Right lobe of liver (tissue), 4 donors: ENCODE measurements at regions not wholly inside any gene's neighbourhood (a gene's known extent, or its start where the extent isn't known, plus 50 kb on each side); places are given as distances from the start of the nearest gene placed in this dataset.

Experiments used
- POLR2A ChIP-seq: fragments of 450-650 bp; IDR thresholded peaks from one replicate; pipeline ENCODE4 v1.6.1; 2017; ENCODE audit warnings: antibody characterized with exemption, mild to moderate bottlenecking
- TF ChIP-seq, protein P1 (sequence below), 4 donors: fragments of 200-600 bp in 3 of 4; fragments of 450-650 bp in 1 of 4; IDR thresholded peaks; one replicate each; pipeline versions ENCODE4 v1.5.1 to v1.8.0; 2016 to 2022; ENCODE audit warnings: antibody characterized with exemption in 4 of 4, mild to moderate bottlenecking in 2 of 4
- donor health status: DM: no; HTN: no; CAD: no.
- donor health status: DM: no; HTN: no; CAD: no.
- donor health status: DM: no; HTN: yes; CAD: no.

DNA sequence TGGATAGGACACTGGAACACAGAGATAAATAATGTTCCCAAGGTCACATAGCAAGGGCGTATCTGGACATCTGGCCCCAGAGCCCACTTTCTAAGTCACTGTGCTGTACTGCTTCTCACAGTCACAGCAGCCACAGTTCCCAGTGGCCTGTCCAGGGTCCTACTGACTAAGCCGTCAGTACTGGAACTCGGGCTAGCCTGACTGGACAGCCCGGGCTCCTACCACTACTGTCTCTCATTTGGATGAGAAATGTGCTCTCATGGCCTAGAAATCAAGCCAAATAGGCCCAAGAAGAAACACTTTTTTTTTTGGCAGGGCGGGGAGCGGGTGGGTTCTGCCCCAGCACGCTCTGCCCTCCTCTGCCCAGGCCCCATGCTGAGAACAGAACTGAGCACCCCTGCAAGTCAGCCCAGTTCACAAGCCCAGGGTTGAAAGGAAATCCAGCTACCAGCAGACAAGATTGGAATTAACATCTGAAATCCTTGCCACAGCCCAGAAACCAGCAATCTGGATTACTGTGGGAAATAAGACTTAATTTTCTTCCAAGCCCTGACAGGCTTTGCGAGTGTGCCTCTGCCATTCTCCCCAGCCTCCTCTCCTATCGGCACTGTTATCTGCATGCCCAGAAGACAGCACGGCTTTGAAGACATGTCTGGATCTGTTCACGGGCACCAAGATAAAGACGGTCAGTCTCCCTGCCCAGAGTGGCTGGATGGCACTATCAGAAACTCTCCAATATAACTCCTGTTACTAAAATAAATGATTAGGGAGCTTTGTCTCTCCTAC lies 182.9 kb upstream of the NCAM1 start:
- TF ChIP-seq, protein P1, sequence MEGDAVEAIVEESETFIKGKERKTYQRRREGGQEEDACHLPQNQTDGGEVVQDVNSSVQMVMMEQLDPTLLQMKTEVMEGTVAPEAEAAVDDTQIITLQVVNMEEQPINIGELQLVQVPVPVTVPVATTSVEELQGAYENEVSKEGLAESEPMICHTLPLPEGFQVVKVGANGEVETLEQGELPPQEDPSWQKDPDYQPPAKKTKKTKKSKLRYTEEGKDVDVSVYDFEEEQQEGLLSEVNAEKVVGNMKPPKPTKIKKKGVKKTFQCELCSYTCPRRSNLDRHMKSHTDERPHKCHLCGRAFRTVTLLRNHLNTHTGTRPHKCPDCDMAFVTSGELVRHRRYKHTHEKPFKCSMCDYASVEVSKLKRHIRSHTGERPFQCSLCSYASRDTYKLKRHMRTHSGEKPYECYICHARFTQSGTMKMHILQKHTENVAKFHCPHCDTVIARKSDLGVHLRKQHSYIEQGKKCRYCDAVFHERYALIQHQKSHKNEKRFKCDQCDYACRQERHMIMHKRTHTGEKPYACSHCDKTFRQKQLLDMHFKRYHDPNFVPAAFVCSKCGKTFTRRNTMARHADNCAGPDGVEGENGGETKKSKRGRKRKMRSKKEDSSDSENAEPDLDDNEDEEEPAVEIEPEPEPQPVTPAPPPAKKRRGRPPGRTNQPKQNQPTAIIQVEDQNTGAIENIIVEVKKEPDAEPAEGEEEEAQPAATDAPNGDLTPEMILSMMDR (IDR thresholded peaks at IDR 0.05): no peak
- TF ChIP-seq POLR2A: no peak
